ENCODE measurements at regions not wholly inside any gene's neighbourhood (a gene's known extent, or its start where the extent isn't known, plus 50 kb on each side); places are given as distances from the start of the nearest gene placed in this dataset.
"Not testable (repeated sequence)": the region's sequence is repeated elsewhere in the genome, so short reads cannot be mapped to it uniquely, and the experiment has no call there.

GRCh38 chr15:81859737-81860516, 185.9 kb downstream of the MEX3B start:
- DNase-seq, result no peak

GRCh38 chr15:81858586-81858985, 187.2 kb downstream of the MEX3B start:
- no peak for DNase-seq

- no peak for DNase-seq
Measured at GRCh38 chr15:81858136-81858535, 187.7 kb downstream of the MEX3B start.

GRCh38 chr15:81856634-81857026, 189.2 kb downstream of the MEX3B start:
- DNase-seq, result no peak

GRCh38 chr15:81856001-81856633, 189.7 kb downstream of the MEX3B start:
- peak in 1 of 2 donors; percentile 8 for DNase-seq

DNA sequence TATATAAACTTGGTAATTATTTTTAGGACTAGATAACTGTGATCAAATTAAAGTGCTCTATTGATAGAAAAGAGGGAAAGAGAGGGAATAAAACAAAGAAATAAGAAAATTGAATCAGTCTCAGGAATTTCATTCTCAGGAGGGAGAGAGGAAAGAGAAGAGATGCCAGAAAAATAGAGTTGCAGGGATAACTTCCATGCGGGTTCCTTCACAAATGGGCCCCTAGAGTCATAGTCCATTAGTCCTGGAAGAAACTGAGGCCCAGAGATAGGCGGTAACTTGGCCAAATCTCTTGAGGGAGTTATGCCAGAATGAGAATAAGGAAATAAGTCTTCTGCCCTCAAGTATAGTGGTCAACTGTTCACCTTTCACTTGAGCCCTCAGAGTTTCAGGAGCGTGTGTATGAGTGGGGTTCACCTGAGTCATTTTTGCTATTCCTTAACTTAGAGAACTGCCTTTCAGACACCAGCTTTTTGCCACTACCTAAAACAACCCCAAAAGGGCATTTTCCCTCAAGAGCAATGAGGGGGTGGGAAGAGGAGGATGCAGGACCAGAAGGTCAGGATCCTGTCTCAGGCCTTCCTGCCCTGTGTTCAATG, 192.6 kb downstream of the MEX3B start:
- no peak for DNase-seq

DNA sequence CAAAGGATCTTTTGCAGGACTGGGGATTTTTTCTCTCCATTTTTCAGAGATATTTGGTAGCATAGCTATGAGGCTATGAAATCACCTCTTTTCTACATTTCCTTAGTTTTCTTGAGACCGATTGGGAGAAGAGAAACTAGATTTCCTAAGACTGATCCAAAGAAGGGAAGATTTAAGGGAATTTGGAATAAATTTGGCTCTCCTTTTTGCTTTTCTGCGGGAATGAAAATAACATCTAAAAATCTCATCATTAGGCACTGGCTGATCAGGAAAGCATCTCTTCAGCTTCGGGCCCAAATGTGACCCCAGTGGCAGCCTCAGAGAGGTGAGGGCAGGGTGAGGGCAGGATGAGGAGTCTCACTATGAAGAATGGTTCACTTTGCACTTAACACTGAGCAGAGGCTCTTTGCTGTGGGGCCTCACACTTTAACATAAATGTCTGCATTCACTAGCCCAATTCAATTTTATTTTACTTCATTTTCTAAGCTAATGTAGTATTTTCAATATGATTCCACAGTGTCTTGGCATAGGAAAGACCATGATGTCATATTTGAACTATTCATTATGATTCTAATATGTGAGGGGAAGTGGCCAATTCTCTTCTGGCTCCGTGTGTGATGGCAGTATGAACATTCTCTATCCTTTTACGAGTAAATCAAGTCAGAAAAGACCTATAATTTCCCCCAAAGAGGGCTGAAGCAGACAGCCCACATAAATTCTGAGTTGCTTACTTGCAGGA, 193.2 kb downstream of the MEX3B start:
- DNase-seq, result no peak

DNA sequence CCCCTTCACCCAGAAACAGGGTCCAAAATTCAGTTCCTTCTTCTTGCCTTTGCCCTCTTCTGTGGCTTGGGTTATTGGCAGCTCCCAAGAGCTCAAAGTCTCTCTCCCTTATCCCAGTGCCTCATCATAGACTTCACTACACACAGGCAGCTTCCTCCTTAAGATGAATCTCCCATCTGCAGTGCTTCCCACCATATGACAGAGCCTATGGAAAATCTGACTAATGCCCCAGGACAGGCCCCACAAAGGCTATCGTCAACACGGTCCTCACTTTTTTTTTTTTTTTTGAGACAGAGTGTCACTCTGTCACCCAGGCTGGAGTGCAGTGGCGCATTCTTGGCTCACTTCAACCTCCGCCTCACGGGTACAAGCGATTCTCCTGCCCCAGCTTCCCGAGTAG, 194.1 kb downstream of the MEX3B start:
- DNase-seq, result no peak

- no peak for DNase-seq
Measured at GRCh38 chr15:81851325-81851724, 194.5 kb downstream of the MEX3B start.

- no peak for DNase-seq
Measured at GRCh38 chr15:81849289-81849688, 196.5 kb downstream of the MEX3B start.

DNA sequence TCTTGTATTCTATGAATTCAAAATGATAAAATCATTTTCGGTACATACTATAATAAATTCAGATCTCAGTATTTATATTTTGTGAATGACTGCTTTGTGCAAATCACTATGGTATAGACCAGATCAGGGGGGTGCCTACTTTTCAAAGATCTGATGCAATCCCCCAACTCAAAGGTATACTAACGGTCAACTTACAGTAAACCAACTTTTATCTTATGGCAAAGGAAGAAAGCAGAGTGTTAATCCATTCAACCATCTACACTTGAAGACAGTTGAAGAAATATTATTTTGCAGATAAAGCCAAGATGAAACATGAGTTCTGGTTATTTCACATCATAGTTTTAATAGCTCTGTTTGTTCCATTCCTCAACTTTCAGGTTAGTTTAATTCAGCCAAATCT, 197.1 kb downstream of the MEX3B start:
- DNase-seq, result no peak

DNA sequence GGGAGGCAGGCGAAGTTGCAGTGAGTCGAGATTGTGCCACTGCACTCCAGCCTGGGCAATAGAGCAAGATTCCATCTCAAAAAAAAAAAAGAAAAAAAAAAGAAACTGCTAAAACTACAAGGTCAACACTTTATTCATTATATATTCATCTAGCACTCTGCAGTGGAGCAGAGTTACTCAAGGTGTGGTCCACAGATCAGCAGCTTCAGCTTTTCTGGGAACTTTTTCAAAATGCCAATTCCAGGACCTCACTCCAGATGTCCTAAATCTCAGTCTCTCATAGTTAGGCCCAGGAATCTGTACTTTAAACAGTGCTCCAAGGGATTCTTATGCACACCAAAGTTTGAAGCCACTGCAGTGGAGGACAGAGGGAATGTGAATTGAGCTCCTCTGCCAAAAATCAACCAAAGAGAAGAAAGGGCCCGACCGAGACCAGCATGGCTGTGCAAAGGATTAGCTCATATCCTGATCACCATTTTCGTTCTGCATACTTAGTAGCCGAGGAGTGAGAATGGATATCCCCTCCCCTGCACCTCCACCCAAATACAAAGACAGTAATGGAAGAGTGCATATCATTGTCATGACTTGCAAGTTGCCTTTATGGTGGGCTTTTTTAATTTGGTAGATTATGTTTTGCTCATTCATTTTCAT, 201.9 kb downstream of the MEX3B start:
- DNase-seq, result no peak

GRCh38 chr15:81843226-81843625, 202.6 kb downstream of the MEX3B start:
- no peak for DNase-seq

GRCh38 chr15:81839387-81839786, 206.4 kb downstream of the MEX3B start:
- DNase-seq, result no peak

GRCh38 chr15:81835731-81836130, 210.1 kb downstream of the MEX3B start:
- DNase-seq, result no peak

DNA sequence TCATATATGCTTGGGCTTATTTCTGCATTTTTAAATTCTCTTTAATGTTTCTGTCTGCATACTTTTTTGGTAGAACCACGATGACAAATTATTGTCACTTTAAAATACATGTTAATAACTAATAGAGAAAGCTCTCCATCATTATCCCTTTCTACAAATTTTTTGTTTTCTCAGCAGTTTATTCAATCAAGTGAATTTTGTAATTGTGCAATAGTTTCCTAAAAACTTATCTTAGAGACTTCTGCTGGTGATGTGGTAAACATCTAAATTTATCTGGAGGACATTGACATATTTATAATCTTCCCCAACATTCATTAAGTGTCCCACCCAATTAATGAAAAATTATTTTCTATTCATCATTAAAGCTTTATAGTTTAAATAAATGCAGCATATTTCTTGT, 215.3 kb downstream of the MEX3B start:
- no peak for DNase-seq

DNA sequence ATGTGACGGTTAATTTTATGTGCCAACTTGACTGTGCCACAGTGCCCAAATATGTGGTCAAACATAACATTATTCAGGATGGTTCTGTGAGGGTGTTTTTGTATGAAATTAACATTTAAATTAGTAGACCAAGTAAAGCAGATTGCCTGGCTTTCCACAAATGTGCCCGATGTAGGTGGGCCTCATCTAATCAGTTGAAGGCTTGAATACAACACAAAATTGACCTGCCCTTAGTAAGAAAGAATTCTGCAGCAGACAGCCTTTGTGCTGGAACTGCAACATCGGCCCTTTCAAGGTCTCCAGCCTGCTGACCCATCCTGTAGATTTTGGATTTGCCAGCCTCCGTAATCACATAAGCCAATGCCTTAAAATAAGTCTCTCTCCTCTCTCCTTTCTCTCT, 215.9 kb downstream of the MEX3B start:
- DNase-seq, result no peak

- DNase-seq, result no peak
Measured at GRCh38 chr15:81828135-81828534, 217.7 kb downstream of the MEX3B start.

- DNase-seq, result no peak
Measured at GRCh38 chr15:81825136-81825535, 220.7 kb downstream of the MEX3B start.

DNA sequence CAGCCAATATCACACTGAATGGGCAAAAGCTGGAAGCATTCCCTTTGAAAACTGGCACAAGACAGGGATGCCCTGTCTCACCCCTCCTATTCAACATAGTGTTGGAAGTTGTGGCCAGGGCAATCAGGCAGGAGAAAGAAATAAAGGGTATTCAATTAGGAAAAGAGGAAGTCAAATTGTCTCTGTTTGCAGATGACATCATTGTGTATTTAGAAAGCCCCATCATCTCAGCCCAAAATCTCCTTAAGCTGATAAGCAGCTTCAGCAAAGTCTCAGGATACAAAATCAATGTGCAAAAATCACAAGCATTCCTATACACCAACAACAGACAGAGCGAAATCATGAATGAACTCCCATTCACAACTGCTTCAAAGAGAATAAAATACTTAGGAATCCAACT, 223.2 kb downstream of the MEX3B start:
- not testable (repeated sequence) for DNase-seq

GRCh38 chr15:81819924-81820635, 225.7 kb downstream of the MEX3B start:
- DNase-seq, result no peak

- no peak for DNase-seq
Measured at GRCh38 chr15:81814882-81815455, 230.8 kb downstream of the MEX3B start.

All from inflammatory macrophage treated with lipopolysaccharide for 1 hour (primary cell).